ENCODE measurements at regions not wholly inside any gene's neighbourhood (a gene's known extent, or its start where the extent isn't known, plus 50 kb on each side); places are given as distances from the start of the nearest gene placed in this dataset.

DNA sequence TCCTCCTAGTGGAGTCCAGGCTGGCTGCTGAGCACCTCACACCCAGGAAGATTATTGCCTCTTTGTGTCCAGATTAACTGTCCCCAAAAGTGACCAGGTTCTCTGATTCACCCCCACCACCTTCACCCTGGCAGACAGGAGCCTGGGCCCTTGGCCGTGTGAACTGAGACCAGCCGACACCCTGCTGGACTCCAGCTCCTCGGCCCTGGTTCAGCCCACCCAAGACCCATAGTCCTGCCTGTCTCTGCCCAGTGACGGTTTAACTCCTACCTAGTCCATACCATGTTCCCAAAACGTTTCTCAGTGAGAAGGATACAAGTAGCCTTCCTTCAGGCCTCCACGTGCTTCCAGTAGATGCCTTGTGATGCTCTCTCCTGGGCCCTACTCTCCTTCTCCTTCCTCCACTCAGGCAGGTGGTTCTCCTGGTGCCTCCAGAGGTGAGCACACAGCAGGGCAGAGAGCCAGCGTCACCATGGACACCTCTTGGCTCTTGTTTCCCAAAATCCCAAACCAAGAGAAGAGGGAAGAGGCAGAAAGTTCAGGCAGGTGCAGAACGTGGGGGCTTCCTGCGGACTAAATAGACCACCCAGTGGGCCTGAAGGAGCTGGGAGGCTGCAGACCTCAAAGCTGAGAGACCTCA lies 134.4 kb upstream of the CST7 start:
- H3K4me1 ChIP-seq: no peaks in the 10 kb centered on the region
- TF ChIP-seq POLR2AphosphoS5 (IDR thresholded peaks at IDR 0.05) (no peak), EP300 (IDR thresholded peaks at IDR 0.05; ENCODE audit: low read depth) (no peak)
- in situ Hi-C loops (cut with MboI; ENCODE audit: low pct_ligation_motif_present in 1 of 4, low pct_unique_long_range_greater_than_20kb in 1 of 4, low sequenced_read_pairs in 3 of 4): no loop called here
- intact Hi-C loops (cut with DNase I; ENCODE audit: low total_unique reads): no loop called here
- H3K4me3 ChIP-seq: no peak overlapping the region
- no peak overlapping the region for H3K27ac ChIP-seq
- DNase-seq: no peak
- H3K9me3 ChIP-seq: no peaks in the 10 kb centered on the region
- 64 to 65% methylated on average over 3 to 9 of the region's 9 CpGs for WGBS, 2 donors (ENCODE audit: low coverage in 1 of 2)
- no peaks in the 10 kb centered on the region for H3K36me3 ChIP-seq
- H3K27me3 ChIP-seq: no peaks in the 10 kb centered on the region

DNA sequence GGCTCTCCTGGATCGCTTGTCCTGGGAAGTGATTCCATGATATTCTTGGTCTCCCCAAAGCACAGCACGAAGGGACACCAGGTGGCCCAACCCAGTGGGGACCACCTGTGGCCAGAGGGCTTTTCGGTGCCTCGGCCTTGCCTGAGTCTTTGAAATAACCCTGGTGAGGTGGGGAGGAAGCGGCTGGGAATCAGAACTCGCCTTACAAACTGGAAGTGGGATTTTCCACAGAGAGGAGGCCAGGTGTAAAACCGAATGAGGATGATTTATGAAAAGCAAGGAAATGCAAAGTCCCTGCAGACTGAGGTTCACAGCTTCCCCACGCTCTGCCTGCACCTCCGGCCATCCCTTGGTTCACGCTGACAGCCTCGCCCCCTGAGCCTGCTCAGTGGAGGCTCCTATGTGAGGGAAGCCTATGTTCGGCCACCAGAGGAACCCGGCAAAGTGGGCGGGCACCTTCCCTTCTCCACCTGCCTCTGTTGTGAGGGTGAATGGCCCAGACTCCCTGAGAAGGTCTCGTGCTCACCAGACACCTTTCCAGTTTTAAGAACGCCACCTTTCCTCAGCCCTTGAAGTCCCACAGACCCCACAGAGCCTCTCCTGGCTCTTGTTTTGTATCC lies 133.8 kb upstream of the CST7 start:
- in situ Hi-C loops (cut with MboI; ENCODE audit: low pct_ligation_motif_present in 1 of 4, low pct_unique_long_range_greater_than_20kb in 1 of 4, low sequenced_read_pairs in 3 of 4): no loop called here
- TF ChIP-seq, protein P1, sequence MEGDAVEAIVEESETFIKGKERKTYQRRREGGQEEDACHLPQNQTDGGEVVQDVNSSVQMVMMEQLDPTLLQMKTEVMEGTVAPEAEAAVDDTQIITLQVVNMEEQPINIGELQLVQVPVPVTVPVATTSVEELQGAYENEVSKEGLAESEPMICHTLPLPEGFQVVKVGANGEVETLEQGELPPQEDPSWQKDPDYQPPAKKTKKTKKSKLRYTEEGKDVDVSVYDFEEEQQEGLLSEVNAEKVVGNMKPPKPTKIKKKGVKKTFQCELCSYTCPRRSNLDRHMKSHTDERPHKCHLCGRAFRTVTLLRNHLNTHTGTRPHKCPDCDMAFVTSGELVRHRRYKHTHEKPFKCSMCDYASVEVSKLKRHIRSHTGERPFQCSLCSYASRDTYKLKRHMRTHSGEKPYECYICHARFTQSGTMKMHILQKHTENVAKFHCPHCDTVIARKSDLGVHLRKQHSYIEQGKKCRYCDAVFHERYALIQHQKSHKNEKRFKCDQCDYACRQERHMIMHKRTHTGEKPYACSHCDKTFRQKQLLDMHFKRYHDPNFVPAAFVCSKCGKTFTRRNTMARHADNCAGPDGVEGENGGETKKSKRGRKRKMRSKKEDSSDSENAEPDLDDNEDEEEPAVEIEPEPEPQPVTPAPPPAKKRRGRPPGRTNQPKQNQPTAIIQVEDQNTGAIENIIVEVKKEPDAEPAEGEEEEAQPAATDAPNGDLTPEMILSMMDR (IDR thresholded peaks at IDR 0.05): no peak

DNA sequence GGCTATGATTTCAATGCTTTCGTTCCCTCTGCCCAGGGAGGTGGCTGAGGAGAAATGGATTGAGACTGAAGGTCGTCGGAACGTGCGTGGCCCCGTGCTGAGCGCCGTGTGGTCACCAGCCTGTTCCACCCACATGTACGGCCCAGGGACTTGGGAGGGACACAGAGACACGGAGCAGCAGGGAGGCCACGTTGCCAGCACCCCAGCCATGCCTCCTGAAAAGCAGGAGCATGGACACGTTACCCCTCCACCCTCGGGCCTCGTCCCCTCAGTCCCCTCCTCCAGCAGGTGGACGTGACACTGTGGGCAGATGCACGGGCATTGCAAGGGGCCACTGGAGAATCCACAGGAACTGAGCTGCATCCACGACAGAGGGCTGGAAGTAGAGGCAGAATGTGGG lies 133.1 kb upstream of the CST7 start:
- H3K27ac ChIP-seq: no peak overlapping the region
- no peak for DNase-seq

More for the DNA sequence above, 133.8 kb upstream of the CST7 start:
- H3K4me3 ChIP-seq: no peak overlapping the region
- intact Hi-C loops (cut with DNase I; ENCODE audit: low total_unique reads): no loop called here
- H3K36me3 ChIP-seq: no peaks in the 10 kb centered on the region
- 78% methylated on average over 16 of the region's 16 CpGs; no CpG with 5 or more reads in 1 of the 2 donors for WGBS, 2 donors (ENCODE audit: low coverage in 1 of 2)
- no peaks in the 10 kb centered on the region for H3K9me3 ChIP-seq
- H3K27ac ChIP-seq: no peak overlapping the region
- DNase-seq: no peak
- H3K4me1 ChIP-seq: no peaks in the 10 kb centered on the region
- no peaks in the 10 kb centered on the region for H3K27me3 ChIP-seq

DNA sequence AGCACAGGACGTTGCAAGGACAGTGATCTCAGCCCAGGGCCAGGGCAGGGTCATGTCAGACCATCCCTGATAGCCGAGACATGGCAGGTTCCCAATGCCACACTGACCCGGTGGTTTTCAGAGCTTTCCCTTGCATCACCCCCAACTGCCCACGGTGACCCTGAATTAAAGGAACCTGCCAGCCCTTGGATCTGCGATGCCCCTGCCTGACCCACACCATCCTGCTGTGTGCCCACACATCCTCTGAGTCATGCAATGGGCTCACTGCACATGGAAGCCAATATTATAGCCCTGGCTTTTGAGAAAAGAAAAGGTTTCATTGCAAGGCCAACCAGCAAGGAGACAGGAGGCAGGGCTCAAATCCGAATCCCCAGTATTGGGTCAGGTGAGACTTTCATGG lies 132.6 kb upstream of the CST7 start:
- Histone ChIP-seq H3K4me3 (no peak overlapping the region), H3K36me3 (no peaks in the 10 kb centered on the region), H3K9me3 (no peaks in the 10 kb centered on the region), H3K27me3 (no peaks in the 10 kb centered on the region), H3K27ac (no peak overlapping the region), H3K4me1 (no peaks in the 10 kb centered on the region)
- no peak for TF ChIP-seq POLR2AphosphoS5 (IDR thresholded peaks at IDR 0.05)
- TF ChIP-seq, protein P1 (IDR thresholded peaks at IDR 0.05): no peak
- TF ChIP-seq EP300 (IDR thresholded peaks at IDR 0.05; ENCODE audit: low read depth): no peak
- TF ChIP-seq POLR2A (IDR thresholded peaks at IDR 0.05): no peak
- in situ Hi-C loops (cut with MboI; ENCODE audit: low pct_ligation_motif_present in 1 of 4, low pct_unique_long_range_greater_than_20kb in 1 of 4, low sequenced_read_pairs in 3 of 4) (no loop called here), intact Hi-C loops (cut with DNase I; ENCODE audit: low total_unique reads) (no loop called here)
- WGBS, 2 donors (ENCODE audit: low coverage in 1 of 2): 70% methylated on average over 6 of the region's 6 CpGs; no CpG with 5 or more reads in 1 of the 2 donors
- DNase-seq: no peak

More for the DNA sequence above, 133.1 kb upstream of the CST7 start:
- Histone ChIP-seq H3K4me1 (no peaks in the 10 kb centered on the region), H3K27me3 (no peaks in the 10 kb centered on the region), H3K4me3 (no peak overlapping the region), H3K36me3 (no peaks in the 10 kb centered on the region), H3K9me3 (no peaks in the 10 kb centered on the region)
- intact Hi-C loops (cut with DNase I; ENCODE audit: low total_unique reads): no loop called here
- TF ChIP-seq EP300 (IDR thresholded peaks at IDR 0.05; ENCODE audit: low read depth) (no peak), POLR2A (IDR thresholded peaks at IDR 0.05) (no peak), POLR2AphosphoS5 (IDR thresholded peaks at IDR 0.05) (no peak)
- TF ChIP-seq, protein P1 (IDR thresholded peaks at IDR 0.05): no peak
- in situ Hi-C loops (cut with MboI; ENCODE audit: low pct_ligation_motif_present in 1 of 4, low pct_unique_long_range_greater_than_20kb in 1 of 4, low sequenced_read_pairs in 3 of 4): no loop called here
- WGBS, 2 donors (ENCODE audit: low coverage in 1 of 2): 81% methylated on average over 17 of the region's 17 CpGs; no CpG with 5 or more reads in 1 of the 2 donors

Measured in transverse colon (tissue), 4 donors.